HEK293 (cell line): ENCODE measurements at regions not wholly inside any gene's neighbourhood (a gene's known extent, or its start where the extent isn't known, plus 50 kb on each side); places are given as distances from the start of the nearest gene placed in this dataset.

Experiments used
- CTCF ChIA-PET: fragments of 350-600 bp; formaldehyde crosslinking; extraction: SDS; loops from one replicate; lab custom pipeline; 2021; ENCODE audit warnings: antibody characterized with exemption; lab: Yijun Ruan, JAX
- POLR2A ChIA-PET: fragments of 300-600 bp; formaldehyde crosslinking; extraction: SDS; loops from one replicate; lab custom pipeline; 2020; ENCODE audit warnings: antibody characterized with exemption, inconsistent platforms; lab: Yijun Ruan, JAX
- H3K27ac ChIP-seq: fragments of 200-500 bp; sonication (Bioruptor generic); 2 replicates; pipeline ENCODE4 v1.5.1; 2014; ENCODE audit warnings: low read depth, low read length, control low read depth, inconsistent platforms; ENCODE audit errors: extremely low read depth
- H3K36me3 ChIP-seq, 2 experiments: fragments of 200-500 bp in 1 of 2; sonication (Bioruptor generic) in 1 of 2; 1 replicate in 1 of 2; 2 replicates in 1 of 2; pipeline ENCODE4 v1.5.1; 2014 to 2017; ENCODE audit warnings: inconsistent platforms in 2 of 2, low read length in 2 of 2; ENCODE audit not compliant: control insufficient read depth in 2 of 2, insufficient read depth in 1 of 2
- H3K4me1 ChIP-seq: fragments of 200-500 bp; sonication (Bioruptor generic); 2 replicates; pipeline ENCODE4 v1.5.1; 2014; ENCODE audit warnings: mild to moderate bottlenecking, low read length, inconsistent platforms; ENCODE audit not compliant: control insufficient read depth, insufficient read depth
- H3K4me3 ChIP-seq: 2 replicates; pipeline ENCODE4 v1.5.1; 2011; ENCODE audit warnings: low read depth, mild to moderate bottlenecking, control low read depth, low read length, moderate library complexity
- H3K9me3 ChIP-seq: fragments of 200-500 bp; sonication (Bioruptor generic); 2 replicates; pipeline ENCODE4 v1.5.1; 2014; ENCODE audit warnings: low read depth, low read length, inconsistent platforms; ENCODE audit not compliant: control insufficient read depth, insufficient read depth
- BCL11B ChIP-seq: fragments of 450-650 bp; formaldehyde crosslinking; IDR thresholded peaks from 2 replicates; pipeline ENCODE4 v1.5.1; 2016; ENCODE audit warnings: low read depth, missing biosample characterization, missing genetic modification characterization
- KLF9 ChIP-seq: fragments of 450-650 bp; formaldehyde crosslinking; IDR thresholded peaks from 2 replicates; pipeline ENCODE4 v1.5.1; 2016; ENCODE audit warnings: missing biosample characterization, missing genetic modification characterization, low read depth
- MZF1 ChIP-seq: fragments of 450-650 bp; formaldehyde crosslinking; IDR thresholded peaks from 2 replicates; pipeline ENCODE4 v1.5.1; 2017; ENCODE audit warnings: missing biosample characterization, missing genetic modification characterization, borderline replicate concordance
- SCRT2 ChIP-seq: fragments of 450-650 bp; formaldehyde crosslinking; IDR thresholded peaks from 2 replicates; pipeline ENCODE4 v1.5.1; 2016; ENCODE audit warnings: missing biosample characterization, missing genetic modification characterization
- ZBTB11 ChIP-seq: fragments of 450-650 bp; formaldehyde crosslinking; conservative IDR thresholded peaks from 2 replicates; pipeline ENCODE4 v1.5.1; 2016; ENCODE audit warnings: low read depth, missing biosample characterization, missing genetic modification characterization
- ZBTB44 ChIP-seq: fragments of 450-650 bp; IDR thresholded peaks from 2 replicates; pipeline ENCODE4 v1.5.1; 2018; ENCODE audit warnings: missing biosample characterization, mild to moderate bottlenecking, missing genetic modification characterization
- ZBTB6 ChIP-seq: fragments of 450-650 bp; formaldehyde crosslinking; IDR thresholded peaks from 2 replicates; pipeline ENCODE4 v1.5.1; 2017; ENCODE audit warnings: missing biosample characterization, missing genetic modification characterization
- ZNF10 ChIP-seq: fragments of 450-650 bp; formaldehyde crosslinking; IDR thresholded peaks from 2 replicates; pipeline ENCODE4 v1.5.1; 2017; ENCODE audit warnings: missing biosample characterization, missing genetic modification characterization
- ZNF24 ChIP-seq: fragments of 450-650 bp; formaldehyde crosslinking; IDR thresholded peaks from 2 replicates; pipeline ENCODE4 v1.5.1; 2016; ENCODE audit warnings: missing biosample characterization, missing genetic modification characterization
- ZNF266 ChIP-seq: fragments of 450-650 bp; formaldehyde crosslinking; IDR thresholded peaks from 2 replicates; pipeline ENCODE4 v1.5.1; 2016; ENCODE audit warnings: missing biosample characterization, missing genetic modification characterization, low read depth
- ZNF274 ChIP-seq, 2 experiments: fragments of 200-500 bp in 1 of 2; fragments of 450-650 bp in 1 of 2; sonication (Bioruptor generic) in 1 of 2; formaldehyde crosslinking in 1 of 2; IDR thresholded peaks; 2 replicates each; pipeline versions ENCODE4 v1.5.1 to v1.6.1; 2014 to 2016; ENCODE audit warnings: borderline replicate concordance in 1 of 2, inconsistent platforms in 1 of 2, low read length in 1 of 2, missing biosample characterization in 1 of 2, missing genetic modification characterization in 1 of 2
- ZNF280C ChIP-seq: fragments of 450-650 bp; formaldehyde crosslinking; IDR thresholded peaks from 2 replicates; pipeline ENCODE4 v1.5.1; 2016; ENCODE audit warnings: missing biosample characterization, missing genetic modification characterization
- ZNF394 ChIP-seq: fragments of 450-650 bp; formaldehyde crosslinking; IDR thresholded peaks from 2 replicates; pipeline ENCODE4 v1.5.1; 2016; ENCODE audit warnings: missing biosample characterization, missing genetic modification characterization, mild to moderate bottlenecking, moderate library complexity, borderline replicate concordance
- ZNF549 ChIP-seq: fragments of 450-650 bp; IDR thresholded peaks from 2 replicates; pipeline ENCODE4 v1.5.1; 2018; ENCODE audit warnings: missing biosample characterization, missing genetic modification characterization, mild to moderate bottlenecking, inconsistent platforms, moderate library complexity
- ZNF560 ChIP-seq: fragments of 450-650 bp; formaldehyde crosslinking; IDR thresholded peaks from 2 replicates; pipeline ENCODE4 v1.5.1; 2017; ENCODE audit warnings: missing biosample characterization, missing genetic modification characterization, borderline replicate concordance
- ZNF624 ChIP-seq: fragments of 450-650 bp; formaldehyde crosslinking; IDR thresholded peaks from 2 replicates; pipeline ENCODE4 v1.5.1; 2017; ENCODE audit warnings: missing biosample characterization, missing genetic modification characterization
- ZNF645 ChIP-seq: fragments of 450-650 bp; formaldehyde crosslinking; IDR thresholded peaks from 2 replicates; pipeline ENCODE4; 2016; ENCODE audit warnings: missing biosample characterization, missing genetic modification characterization
- ZNF677 ChIP-seq: fragments of 450-650 bp; IDR thresholded peaks from 2 replicates; pipeline ENCODE4 v1.5.0; 2018; ENCODE audit warnings: missing biosample characterization, mild to moderate bottlenecking, missing genetic modification characterization, moderate library complexity

GRCh38 chr7:84506151-84506550 lies 311.6 kb upstream of the SEMA3A start:
- ChIA-PET CTCF (no interaction called here), POLR2A (no interaction called here)
- H3K4me1 ChIP-seq, result no peaks in the 10 kb centered on the region
- no peak overlapping the region for H3K4me3 ChIP-seq
- no peaks in the 10 kb centered on the region for H3K36me3 ChIP-seq
- no peaks in the 10 kb centered on the region for H3K9me3 ChIP-seq
- no peak for TF ChIP-seq SCRT2
- no peak for TF ChIP-seq ZNF394 (tag by site-specific recombination)
- no peak for TF ChIP-seq ZNF280C (tag by site-specific recombination)
- TF ChIP-seq MZF1 (tag by site-specific recombination), result no peak
- TF ChIP-seq ZNF266, result no peak
- no peak for TF ChIP-seq ZNF677 (tag by site-specific recombination)
- TF ChIP-seq ZNF624 (tag by site-specific recombination), result no peak
- no peak for TF ChIP-seq ZNF560
- no peak for TF ChIP-seq ZNF274 (IDR thresholded peaks at IDR 0.05; ENCODE audit: low read length)
- TF ChIP-seq ZNF274 (tag by site-specific recombination; IDR thresholded peaks at IDR 0.05; ENCODE audit: borderline replicate concordance), result no peak
- H3K27ac ChIP-seq, result no peak overlapping the region

GRCh38 chr7:84502239-84502638 lies 307.6 kb upstream of the SEMA3A start:
- H3K36me3 ChIP-seq, result no peaks in the 10 kb centered on the region
- H3K27ac ChIP-seq, result no peak overlapping the region
- ChIA-PET POLR2A (no interaction called here), CTCF (no interaction called here)
- H3K9me3 ChIP-seq, result no peaks in the 10 kb centered on the region
- no peak for TF ChIP-seq ZNF280C (tag by site-specific recombination)
- no peak for TF ChIP-seq ZNF645 (tag by site-specific recombination)
- TF ChIP-seq KLF9 (tag by site-specific recombination), result no peak
- no peak for TF ChIP-seq ZNF549 (tag by site-specific recombination)
- no peak for TF ChIP-seq ZBTB44 (tag by site-specific recombination)
- TF ChIP-seq ZBTB6, result no peak
- no peak for TF ChIP-seq BCL11B (tag by site-specific recombination)
- TF ChIP-seq ZNF10 (tag by site-specific recombination), result no peak
- TF ChIP-seq ZBTB11 (tag by site-specific recombination), result no peak
- TF ChIP-seq ZNF24 (tag by site-specific recombination), result no peak
- no peak overlapping the region for H3K4me3 ChIP-seq
- H3K4me1 ChIP-seq, result no peaks in the 10 kb centered on the region
